ENCODE measurements at regions not wholly inside any gene's neighbourhood (a gene's known extent, or its start where the extent isn't known, plus 50 kb on each side); places are given as distances from the start of the nearest gene placed in this dataset.

DNA sequence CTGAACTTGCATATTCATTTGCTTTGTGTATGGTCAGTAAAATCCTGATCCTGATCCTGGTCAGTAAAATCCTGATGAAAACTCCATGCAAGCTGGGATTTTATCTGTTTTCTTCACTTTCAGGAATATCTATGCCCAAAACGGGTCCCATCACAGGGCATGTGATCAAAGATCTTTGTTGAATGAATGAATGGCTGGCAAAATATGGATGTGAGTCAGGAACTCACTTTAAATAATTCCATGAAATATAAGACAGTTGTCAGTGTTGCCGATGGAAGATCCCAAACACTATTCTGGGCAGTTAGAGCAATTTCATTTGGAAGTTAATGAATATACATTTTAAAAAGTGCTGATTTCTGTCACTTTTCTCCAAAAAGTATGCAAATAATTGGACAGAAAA lies 598.4 kb downstream of the GBA3 start:
- no peak for TF ChIP-seq POLR2A (IDR thresholded peaks at IDR 0.05)
- TF ChIP-seq, protein P1, sequence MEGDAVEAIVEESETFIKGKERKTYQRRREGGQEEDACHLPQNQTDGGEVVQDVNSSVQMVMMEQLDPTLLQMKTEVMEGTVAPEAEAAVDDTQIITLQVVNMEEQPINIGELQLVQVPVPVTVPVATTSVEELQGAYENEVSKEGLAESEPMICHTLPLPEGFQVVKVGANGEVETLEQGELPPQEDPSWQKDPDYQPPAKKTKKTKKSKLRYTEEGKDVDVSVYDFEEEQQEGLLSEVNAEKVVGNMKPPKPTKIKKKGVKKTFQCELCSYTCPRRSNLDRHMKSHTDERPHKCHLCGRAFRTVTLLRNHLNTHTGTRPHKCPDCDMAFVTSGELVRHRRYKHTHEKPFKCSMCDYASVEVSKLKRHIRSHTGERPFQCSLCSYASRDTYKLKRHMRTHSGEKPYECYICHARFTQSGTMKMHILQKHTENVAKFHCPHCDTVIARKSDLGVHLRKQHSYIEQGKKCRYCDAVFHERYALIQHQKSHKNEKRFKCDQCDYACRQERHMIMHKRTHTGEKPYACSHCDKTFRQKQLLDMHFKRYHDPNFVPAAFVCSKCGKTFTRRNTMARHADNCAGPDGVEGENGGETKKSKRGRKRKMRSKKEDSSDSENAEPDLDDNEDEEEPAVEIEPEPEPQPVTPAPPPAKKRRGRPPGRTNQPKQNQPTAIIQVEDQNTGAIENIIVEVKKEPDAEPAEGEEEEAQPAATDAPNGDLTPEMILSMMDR (IDR thresholded peaks at IDR 0.05): no peak
- no peak for TF ChIP-seq EP300 (IDR thresholded peaks at IDR 0.05)
